ENCODE measurements at regions not wholly inside any gene's neighbourhood (a gene's known extent, or its start where the extent isn't known, plus 50 kb on each side); places are given as distances from the start of the nearest gene placed in this dataset.
"Not testable (repeated sequence)": the region's sequence is repeated elsewhere in the genome, so short reads cannot be mapped to it uniquely, and the experiment has no call there.

GRCh38 chr17:28265856-28266546 lies 53.0 kb upstream of the TMEM97 start:
- DNase-seq; H3K27ac ChIP-seq (ENCODE audit: low read depth in 1 of 2, low read length in 2 of 2); ATAC-seq (ENCODE audit: poor library complexity); H3K36me3 ChIP-seq (ENCODE audit: insufficient read depth, low read length); intact Hi-C loops (cut with DNase I, micrococcal nuclease); H3K4me3 ChIP-seq (ENCODE audit: low read length); H3K27ac Mint-ChIP-seq; H3K27me3 ChIP-seq (ENCODE audit: control insufficient read depth in 1 of 2, insufficient read depth in 2 of 2, low read length in 2 of 2); H3K4me1 ChIP-seq (ENCODE audit: insufficient read depth, low read length); H3K4me1 Mint-ChIP-seq (ENCODE audit: low read depth); H3K9me3 Mint-ChIP-seq; H3K36me3 Mint-ChIP-seq (ENCODE audit: low read depth); POLR2A ChIA-PET; H3K4me3 Mint-ChIP-seq: not testable (repeated sequence)
- CTCF ChIA-PET = interaction anchor here (1.1 to 1.2 kb wide), 2 partner anchors 14 to 20 kb away, joined by 3 read pairs; no protein-coding TSS in a partner anchor
- H3K9me3 ChIP-seq (ENCODE audit: control insufficient read depth in 1 of 2, insufficient read depth in 1 of 2, low read length in 2 of 2) = peaks cover 20 to 36% of the 10 kb centered on the region in 2 experiments
- H3K27me3 Mint-ChIP-seq = peaks cover 23% of the 10 kb centered on the region

- CTCF ChIA-PET = interaction anchor here (1.1 to 1.2 kb wide), 2 partner anchors 15 to 19 kb away, joined by 3 read pairs; no protein-coding TSS in a partner anchor
- not testable (repeated sequence) for H3K36me3 Mint-ChIP-seq (ENCODE audit: low read depth); ATAC-seq (ENCODE audit: poor library complexity)
Measured at GRCh38 chr17:28266547-28266920, 52.5 kb upstream of the TMEM97 start.

GRCh38 chr17:28266926-28267719 lies 51.9 kb upstream of the TMEM97 start:
- POLR2A ChIA-PET; H3K36me3 Mint-ChIP-seq (ENCODE audit: low read depth); DNase-seq; H3K4me3 Mint-ChIP-seq; H3K9me3 Mint-ChIP-seq; H3K27ac Mint-ChIP-seq; H3K36me3 ChIP-seq (ENCODE audit: insufficient read depth, low read length); H3K27me3 ChIP-seq (ENCODE audit: control insufficient read depth in 1 of 2, insufficient read depth in 2 of 2, low read length in 2 of 2); H3K4me3 ChIP-seq (ENCODE audit: low read length); H3K27ac ChIP-seq (ENCODE audit: low read depth in 1 of 2, low read length in 2 of 2); H3K4me1 ChIP-seq (ENCODE audit: insufficient read depth, low read length); intact Hi-C loops (cut with DNase I, micrococcal nuclease); ATAC-seq (ENCODE audit: poor library complexity); H3K4me1 Mint-ChIP-seq (ENCODE audit: low read depth): not testable (repeated sequence)
- peaks cover 9 to 31% of the 10 kb centered on the region in 2 experiments for H3K9me3 ChIP-seq (ENCODE audit: control insufficient read depth in 1 of 2, insufficient read depth in 1 of 2, low read length in 2 of 2)
- peaks cover 33% of the 10 kb centered on the region for H3K27me3 Mint-ChIP-seq
- CTCF ChIA-PET = interaction anchor here (1.1 to 1.2 kb wide), 2 partner anchors 15 to 19 kb away, joined by 3 read pairs; no protein-coding TSS in a partner anchor

More at GRCh38 chr17:28266547-28266920, 52.5 kb upstream of the TMEM97 start:
- H3K27ac ChIP-seq (ENCODE audit: low read depth in 1 of 2, low read length in 2 of 2); H3K27ac Mint-ChIP-seq; DNase-seq; H3K9me3 Mint-ChIP-seq; intact Hi-C loops (cut with DNase I, micrococcal nuclease); H3K36me3 ChIP-seq (ENCODE audit: insufficient read depth, low read length); H3K4me3 Mint-ChIP-seq; H3K27me3 ChIP-seq (ENCODE audit: control insufficient read depth in 1 of 2, insufficient read depth in 2 of 2, low read length in 2 of 2); H3K4me1 Mint-ChIP-seq (ENCODE audit: low read depth); H3K4me3 ChIP-seq (ENCODE audit: low read length); H3K4me1 ChIP-seq (ENCODE audit: insufficient read depth, low read length); POLR2A ChIA-PET: not testable (repeated sequence)
- H3K9me3 ChIP-seq (ENCODE audit: control insufficient read depth in 1 of 2, insufficient read depth in 1 of 2, low read length in 2 of 2) = peaks cover 15 to 33% of the 10 kb centered on the region in 2 experiments
- peaks cover 27% of the 10 kb centered on the region for H3K27me3 Mint-ChIP-seq

GRCh38 chr17:28267720-28268609 lies 51.0 kb upstream of the TMEM97 start:
- Histone ChIP-seq H3K4me1 (ENCODE audit: insufficient read depth, low read length) (no peaks in the 10 kb centered on the region), H3K4me3 (ENCODE audit: low read length) (no peak overlapping the region), H3K27me3 (ENCODE audit: control insufficient read depth in 1 of 2, insufficient read depth in 2 of 2, low read length in 2 of 2) (peaks cover 6 to 7% of the 10 kb centered on the region in 2 experiments), H3K9me3 (ENCODE audit: control insufficient read depth in 1 of 2, insufficient read depth in 1 of 2, low read length in 2 of 2) (peaks cover 1 to 25% of the 10 kb centered on the region in 2 experiments), H3K27ac (ENCODE audit: low read depth in 1 of 2, low read length in 2 of 2) (no peak overlapping the region), H3K36me3 (ENCODE audit: insufficient read depth, low read length) (no peaks in the 10 kb centered on the region)
- peaks cover 3% of the 10 kb centered on the region for H3K9me3 Mint-ChIP-seq
- POLR2A ChIA-PET = no interaction called here
- no peak overlapping the region for H3K4me3 Mint-ChIP-seq
- H3K4me1 Mint-ChIP-seq (ENCODE audit: low read depth) = no peaks in the 10 kb centered on the region
- ATAC-seq (ENCODE audit: poor library complexity) = no peak
- no peak for TF ChIP-seq CTCF (IDR thresholded peaks at IDR 0.05)
- no peak for DNase-seq
- H3K27ac Mint-ChIP-seq = no peak overlapping the region
- peaks cover 41% of the 10 kb centered on the region for H3K27me3 Mint-ChIP-seq
- intact Hi-C loops (cut with DNase I, micrococcal nuclease) = no loop called here
- H3K36me3 Mint-ChIP-seq (ENCODE audit: low read depth) = no peaks in the 10 kb centered on the region
- CTCF ChIA-PET = interaction anchor here (0.7 kb wide), 1 partner anchor 10 kb away, joined by 3 read pairs; no protein-coding TSS in a partner anchor
